PC-9 (cell line): ENCODE measurements at regions not wholly inside any gene's neighbourhood (a gene's known extent, or its start where the extent isn't known, plus 50 kb on each side); places are given as distances from the start of the nearest gene placed in this dataset.

ENCODE experiments used
- CTCF ChIP-seq: fragments of 200-600 bp; sonication (generic); conservative IDR thresholded peaks from 2 replicates; pipeline ENCODE4 v1.6.1; 2017; ENCODE audit warnings: mixed run types, antibody characterized with exemption, mild to moderate bottlenecking, moderate library complexity
- EZH2 ChIP-seq: fragments of 200-600 bp; sonication (generic); IDR thresholded peaks from 2 replicates; pipeline ENCODE4 v1.8.0; 2017; ENCODE audit warnings: antibody characterized with exemption, low read depth

DNA sequence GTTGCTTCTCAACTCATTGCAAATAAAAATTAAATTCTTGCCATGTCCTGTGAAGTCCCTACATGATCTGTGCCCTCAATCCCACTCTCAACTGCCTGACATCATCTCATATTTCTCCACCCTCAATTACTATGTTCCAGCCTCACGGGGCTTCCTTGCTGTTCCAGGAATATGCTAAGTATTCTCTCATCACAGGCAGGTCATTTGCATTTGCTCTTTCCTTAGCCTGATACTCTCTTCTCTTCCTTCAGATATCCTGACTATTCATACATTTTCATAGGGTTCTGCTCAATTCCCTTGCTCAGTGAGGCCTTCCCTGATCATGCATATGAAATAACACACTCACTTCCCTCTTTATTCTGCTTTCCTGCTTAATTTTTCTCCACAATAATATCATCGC, 135.1 kb upstream of the DAB2 start:
- TF ChIP-seq CTCF (no peak), EZH2 (no peak)
